Activated naive CD4-positive, alpha-beta T cell treated with anti-CD3 and anti-CD28 coated beads, Interleukin-2, amount 50 U/mL, for 72 hours (primary cell): ENCODE measurements at regions not wholly inside any gene's neighbourhood (a gene's known extent, or its start where the extent isn't known, plus 50 kb on each side); places are given as distances from the start of the nearest gene placed in this dataset.
"Not testable (repeated sequence)": the region's sequence is repeated elsewhere in the genome, so short reads cannot be mapped to it uniquely, and the experiment has no call there.

Experiments
- ATAC-seq, 2 donors: fragments of 150-1000 bp; cut with Tn5 transposase; 2 replicates each; pipeline ENCODE4 v1.10.0; 2021; ENCODE audit warnings: mild to moderate bottlenecking in 2 of 2, moderate library complexity in 2 of 2
- DNase-seq, 2 donors: peaks; one replicate each; pipeline ENCODE4 v3.0.0; 2021 to 2022; ENCODE audit warnings: low spot score in 2 of 2
- H3K27ac Mint-ChIP-seq, 2 donors: one replicate each; pipeline ENCODE4 v1.8.0; 2022; ENCODE audit warnings: mild to moderate bottlenecking in 2 of 2, mixed read lengths in 2 of 2
- H3K36me3 Mint-ChIP-seq, 2 donors: one replicate each; pipeline ENCODE4 v1.8.0; 2022; ENCODE audit warnings: mixed read lengths in 2 of 2
- H3K9me3 Mint-ChIP-seq, 2 donors: one replicate each; pipeline ENCODE4 v1.8.0; 2022; ENCODE audit warnings: mixed read lengths in 2 of 2

DNA sequence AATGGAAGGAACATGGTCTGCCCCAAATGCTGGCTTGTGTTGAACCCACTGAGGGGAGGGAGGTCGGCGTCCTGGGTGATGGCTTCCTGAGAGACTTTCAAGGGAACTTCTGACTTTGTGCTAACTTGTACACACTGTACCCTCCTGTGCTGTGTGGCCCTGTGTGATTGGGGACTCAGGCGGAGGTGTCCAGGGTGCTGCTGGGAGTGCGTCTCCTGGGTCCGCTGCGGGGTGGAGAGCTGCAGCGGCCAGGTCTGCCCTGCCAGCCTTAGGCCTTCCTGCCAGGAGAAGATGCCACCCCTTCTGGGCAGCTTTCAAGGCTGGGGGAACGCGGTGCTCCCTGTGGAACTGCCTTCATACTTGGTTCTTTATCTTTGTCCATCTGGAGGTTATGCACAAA, 170.1 kb downstream of the URI1 start:
- DNase-seq = no peak
- no peaks in the 10 kb centered on the region for H3K9me3 Mint-ChIP-seq
- ATAC-seq = no peak
- H3K27ac Mint-ChIP-seq = no peak overlapping the region
- no peaks in the 10 kb centered on the region for H3K36me3 Mint-ChIP-seq

DNA sequence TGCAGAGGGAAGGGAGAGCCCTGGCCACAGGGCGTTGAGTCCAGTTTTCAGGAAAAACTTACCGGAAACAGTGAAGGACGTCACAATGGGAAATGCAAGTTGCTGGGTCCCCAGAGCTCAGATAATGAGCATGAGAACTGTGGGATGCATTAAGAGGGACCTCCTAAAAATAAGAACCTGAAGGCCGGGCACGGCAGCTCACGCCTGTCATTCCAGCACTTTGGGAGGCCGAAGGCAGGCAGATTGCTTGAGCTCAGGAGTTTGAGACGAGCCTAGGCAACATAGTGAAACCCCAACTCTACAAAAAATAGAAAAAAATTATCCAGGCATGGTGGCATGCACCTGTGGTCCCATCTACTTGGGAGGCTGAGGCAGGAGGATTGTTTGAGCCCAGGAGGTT, 170.6 kb downstream of the URI1 start:
- no peaks in the 10 kb centered on the region for H3K9me3 Mint-ChIP-seq

DNA sequence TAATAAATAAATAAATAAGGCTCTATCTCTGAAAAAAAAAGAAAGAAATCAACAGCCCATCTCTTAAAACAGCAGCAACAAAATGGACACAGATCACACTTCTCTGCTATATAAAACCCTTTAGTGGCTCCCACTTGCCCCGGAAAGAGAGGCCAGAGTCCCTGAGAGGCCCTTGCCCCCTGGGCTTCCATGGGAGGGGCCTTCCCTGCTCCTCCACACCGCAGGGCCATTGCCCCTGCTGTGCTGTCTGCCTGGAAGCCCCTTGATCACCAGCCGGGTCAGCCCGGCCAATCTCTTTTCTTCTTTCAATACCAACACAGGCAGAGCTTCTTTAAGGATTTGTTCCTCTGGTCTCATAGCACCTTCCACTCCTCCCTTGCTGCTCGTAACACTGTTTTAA, 171.1 kb downstream of the URI1 start:
- Mint-ChIP-seq H3K36me3 (no peaks in the 10 kb centered on the region), H3K9me3 (no peaks in the 10 kb centered on the region), H3K27ac (no peak overlapping the region)
- ATAC-seq = no peak
- DNase-seq = no peak

More for the DNA sequence above, 170.6 kb downstream of the URI1 start:
- no peaks in the 10 kb centered on the region for H3K36me3 Mint-ChIP-seq
- ATAC-seq (no peak), DNase-seq (no peak)
- H3K27ac Mint-ChIP-seq = no peak overlapping the region

DNA sequence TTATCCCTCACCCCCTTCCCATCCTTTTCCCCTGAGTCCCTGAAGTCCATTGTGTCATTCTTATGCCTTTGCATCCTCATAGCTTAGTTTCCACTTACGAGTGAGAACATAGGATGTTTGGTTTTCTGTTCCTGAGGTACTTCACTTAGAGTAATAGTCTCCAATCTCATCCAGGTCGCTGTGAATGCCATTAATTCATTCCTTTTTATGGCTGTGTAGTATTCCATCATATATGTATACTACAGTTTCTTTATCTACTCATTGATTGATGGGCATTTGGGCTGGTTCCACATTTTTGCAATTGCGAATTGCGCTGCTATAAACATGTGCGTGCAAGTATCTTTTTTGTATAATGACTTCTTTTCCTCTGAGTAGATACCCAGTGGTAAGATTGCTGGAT, 172.1 kb downstream of the URI1 start:
- not testable (repeated sequence) for ATAC-seq, DNase-seq, H3K9me3 Mint-ChIP-seq, H3K36me3 Mint-ChIP-seq, H3K27ac Mint-ChIP-seq

DNA sequence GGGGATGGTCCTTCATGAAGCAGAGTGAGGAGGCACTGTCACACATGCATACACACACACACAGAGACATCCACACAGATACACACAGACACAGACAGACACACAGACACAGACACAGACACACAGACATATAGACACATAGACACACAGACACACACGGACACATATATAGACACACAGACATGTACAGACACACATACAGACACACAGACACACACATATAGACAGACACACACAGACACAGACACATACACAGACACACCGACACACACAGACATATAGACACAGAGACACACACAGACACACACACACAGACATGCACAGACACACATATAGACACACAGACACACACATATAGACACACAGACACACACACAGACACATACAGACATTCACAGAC, 173.9 kb downstream of the URI1 start:
- Mint-ChIP-seq H3K9me3 (no peaks in the 10 kb centered on the region), H3K27ac (no peak overlapping the region), H3K36me3 (no peaks in the 10 kb centered on the region)
- no peak for DNase-seq
- no peak for ATAC-seq

DNA sequence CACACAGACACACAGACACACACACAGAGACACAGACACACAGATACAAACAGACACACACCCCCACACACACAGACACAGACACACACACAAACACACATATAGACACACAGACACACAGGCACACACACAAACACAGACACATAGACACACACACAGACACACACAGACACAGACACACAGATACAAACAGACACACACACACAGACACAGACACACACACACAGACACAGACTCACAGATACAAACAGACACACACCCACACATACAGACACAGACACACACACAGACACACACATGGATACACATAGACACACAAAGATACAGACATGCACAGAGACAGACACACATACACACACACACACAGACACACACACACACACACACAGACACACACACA, 174.5 kb downstream of the URI1 start:
- Mint-ChIP-seq H3K36me3 (no peaks in the 10 kb centered on the region), H3K27ac (no peak overlapping the region), H3K9me3 (no peaks in the 10 kb centered on the region)
- ATAC-seq = no peak
- DNase-seq = no peak

DNA sequence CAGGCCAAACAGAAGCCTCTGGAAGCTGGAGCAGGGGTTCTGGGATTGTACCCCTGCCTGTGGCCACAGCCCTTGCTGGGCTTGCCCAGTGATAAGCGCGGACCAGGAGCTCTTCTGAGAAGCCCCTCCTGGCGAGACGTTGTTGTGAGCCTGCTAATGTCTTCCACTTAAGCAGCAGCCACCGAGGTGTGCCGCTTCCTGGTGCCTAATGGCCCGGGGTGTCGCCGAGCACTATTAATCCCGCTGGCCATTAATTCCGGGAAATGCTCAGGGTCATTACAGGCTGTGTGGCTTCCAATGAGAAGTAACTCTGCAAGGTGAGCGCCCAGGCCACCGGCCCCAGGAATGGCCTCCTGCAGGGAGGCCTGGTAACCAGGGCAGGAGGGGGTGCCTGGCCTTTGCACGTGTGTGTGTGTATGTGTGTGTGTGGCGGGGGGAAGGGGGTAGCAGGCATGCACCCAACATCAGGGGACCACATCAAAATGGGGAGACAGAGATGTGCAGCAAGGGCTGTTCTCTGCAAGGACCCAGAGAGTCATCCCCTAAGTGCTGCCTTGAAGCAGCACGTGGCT, 175.0 kb downstream of the URI1 start:
- no peaks in the 10 kb centered on the region for H3K36me3 Mint-ChIP-seq
- no peak for ATAC-seq
- H3K27ac Mint-ChIP-seq = no peak overlapping the region

DNA sequence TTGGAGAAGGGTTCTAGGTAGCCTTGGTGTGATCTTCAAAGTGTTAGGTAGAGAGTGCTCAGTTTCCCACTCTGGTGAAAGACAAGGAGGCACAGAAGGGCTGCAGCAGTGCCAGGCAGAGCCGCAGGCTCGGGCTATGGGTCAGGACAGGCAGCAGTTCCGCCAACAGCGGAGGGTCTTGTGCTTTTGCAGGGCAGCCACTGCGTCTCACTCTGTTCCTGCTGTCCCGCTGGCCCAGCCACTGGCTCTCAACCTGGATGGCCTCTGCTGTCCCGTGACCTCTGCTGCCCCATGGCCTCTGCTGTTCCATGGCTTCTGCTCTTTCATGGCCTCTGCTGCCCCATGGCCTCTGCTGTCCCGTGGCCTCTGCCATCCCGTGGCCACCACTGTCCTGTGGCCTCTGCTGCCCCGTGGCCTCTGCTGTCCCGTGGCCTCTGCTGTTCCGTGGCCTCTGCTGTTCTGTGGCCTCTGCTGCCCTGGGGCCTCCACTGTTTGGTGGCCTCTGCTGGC, 175.7 kb downstream of the URI1 start:
- no peaks in the 10 kb centered on the region for H3K9me3 Mint-ChIP-seq

More for the DNA sequence above, 175.0 kb downstream of the URI1 start:
- DNase-seq = no peak
- H3K9me3 Mint-ChIP-seq = no peaks in the 10 kb centered on the region

DNA sequence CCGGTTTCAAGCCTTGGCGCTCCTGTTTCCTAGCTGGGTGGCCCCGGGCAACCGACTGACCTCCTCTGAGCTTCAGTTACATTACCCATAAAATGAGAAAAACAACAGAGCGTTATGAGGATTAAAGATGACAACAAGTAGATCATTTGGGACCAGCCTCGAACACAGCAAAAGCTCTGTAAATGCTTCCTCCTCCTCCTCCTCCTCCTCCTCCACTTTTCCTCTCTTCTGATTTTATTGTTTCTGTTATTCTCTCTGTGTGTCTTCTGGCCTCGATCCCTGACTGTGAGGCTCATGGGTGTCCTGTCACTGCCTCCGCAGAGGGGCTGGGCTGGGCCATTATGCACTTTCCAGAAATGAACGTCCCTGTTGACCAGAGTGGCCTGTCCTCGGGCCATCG, 176.2 kb downstream of the URI1 start:
- H3K27ac Mint-ChIP-seq = no peak overlapping the region
- H3K36me3 Mint-ChIP-seq = no peaks in the 10 kb centered on the region
- ATAC-seq (no peak), DNase-seq (no peak)
- no peaks in the 10 kb centered on the region for H3K9me3 Mint-ChIP-seq

More for the DNA sequence above, 175.7 kb downstream of the URI1 start:
- no peak for ATAC-seq
- Mint-ChIP-seq H3K36me3 (no peaks in the 10 kb centered on the region), H3K27ac (no peak overlapping the region)
- DNase-seq = no peak

DNA sequence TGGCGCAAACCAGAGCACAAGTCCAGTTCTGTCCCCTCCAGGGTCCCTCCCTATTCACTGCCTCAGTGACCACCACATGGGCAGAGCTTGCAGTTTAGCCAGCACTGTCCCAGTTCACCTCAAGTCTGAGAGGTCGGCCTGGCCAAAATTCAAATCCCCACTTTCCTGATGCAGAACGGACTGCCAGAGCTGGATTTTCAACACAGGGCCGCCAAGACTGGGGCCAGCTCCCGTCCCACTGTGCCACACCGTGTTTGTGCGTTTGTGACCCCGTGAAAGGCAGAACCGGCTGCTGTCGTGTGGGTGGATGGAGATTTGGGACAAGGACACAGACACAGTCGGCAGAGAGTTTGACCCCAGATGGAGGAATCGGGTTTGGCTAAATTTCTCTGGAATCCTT, 176.7 kb downstream of the URI1 start:
- Mint-ChIP-seq H3K36me3 (no peaks in the 10 kb centered on the region), H3K27ac (no peak overlapping the region), H3K9me3 (no peaks in the 10 kb centered on the region)
- DNase-seq = no peak
- no peak for ATAC-seq

DNA sequence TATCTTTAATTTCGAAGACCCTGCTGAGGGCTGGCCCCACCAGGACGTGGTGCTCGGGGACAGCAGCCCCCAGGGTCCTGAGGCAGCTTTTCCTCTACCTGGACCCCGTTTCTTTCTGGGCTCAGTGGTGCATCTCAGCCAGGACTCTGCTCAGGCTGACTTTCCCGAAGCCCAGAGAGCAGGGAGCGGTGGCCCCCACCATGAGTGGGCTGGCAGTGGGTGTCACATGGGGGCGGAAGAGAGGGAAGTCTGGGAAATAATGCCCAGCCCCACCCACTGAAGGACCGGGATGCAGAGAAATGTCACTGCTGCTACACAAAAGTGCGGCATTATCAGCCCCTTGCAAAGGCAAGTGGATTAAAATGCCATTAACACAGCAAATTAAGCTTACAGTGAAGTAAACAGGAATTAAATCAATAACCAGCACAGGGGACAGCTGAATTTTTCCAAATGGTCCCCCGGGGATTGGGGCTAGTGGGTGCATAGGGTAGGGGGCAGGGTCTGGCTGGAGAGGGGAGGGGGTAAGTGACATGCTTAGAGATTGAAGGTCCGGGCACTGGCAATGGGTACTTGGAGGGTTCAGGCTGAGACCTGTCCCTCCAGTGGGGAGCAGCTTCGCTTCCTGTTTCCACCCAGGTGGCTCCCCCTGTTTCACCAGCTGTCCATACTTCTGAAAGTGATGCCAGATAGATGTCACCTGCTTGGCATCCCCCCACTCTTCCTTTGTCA, 177.3 kb downstream of the URI1 start:
- Mint-ChIP-seq H3K36me3 (no peaks in the 10 kb centered on the region), H3K27ac (no peak overlapping the region), H3K9me3 (no peaks in the 10 kb centered on the region)
- DNase-seq (no peak), ATAC-seq (no peak)

DNA sequence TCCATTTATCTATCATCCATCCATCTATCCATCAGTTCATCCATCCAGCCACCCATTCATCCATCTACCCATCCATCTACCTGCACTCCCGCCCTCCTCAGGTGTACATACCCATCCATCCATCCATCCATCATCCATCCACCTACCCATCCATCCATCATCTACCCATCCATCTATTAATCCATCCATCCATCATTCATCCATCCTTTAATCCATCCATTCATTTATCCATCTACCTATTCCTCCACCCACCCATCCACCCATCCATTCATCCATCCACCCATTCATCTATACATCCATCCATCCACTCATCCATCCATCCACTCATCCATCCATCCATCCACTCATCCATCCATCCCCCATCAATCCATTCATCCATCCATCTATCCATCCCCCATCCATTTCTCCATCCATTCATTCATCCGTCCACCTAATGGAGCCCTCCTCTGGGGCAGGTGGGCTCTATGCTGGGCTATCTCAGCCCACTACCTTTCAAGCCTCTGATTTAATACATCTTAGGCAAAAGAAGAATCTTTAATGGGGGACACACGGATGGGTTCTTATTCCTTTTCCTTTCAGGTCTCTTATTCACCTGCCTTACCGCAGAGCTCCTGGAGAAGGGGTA, 178.9 kb downstream of the URI1 start:
- Mint-ChIP-seq H3K27ac (no peak overlapping the region), H3K9me3 (no peaks in the 10 kb centered on the region), H3K36me3 (no peaks in the 10 kb centered on the region)
- no peak for DNase-seq
- ATAC-seq = no peak

DNA sequence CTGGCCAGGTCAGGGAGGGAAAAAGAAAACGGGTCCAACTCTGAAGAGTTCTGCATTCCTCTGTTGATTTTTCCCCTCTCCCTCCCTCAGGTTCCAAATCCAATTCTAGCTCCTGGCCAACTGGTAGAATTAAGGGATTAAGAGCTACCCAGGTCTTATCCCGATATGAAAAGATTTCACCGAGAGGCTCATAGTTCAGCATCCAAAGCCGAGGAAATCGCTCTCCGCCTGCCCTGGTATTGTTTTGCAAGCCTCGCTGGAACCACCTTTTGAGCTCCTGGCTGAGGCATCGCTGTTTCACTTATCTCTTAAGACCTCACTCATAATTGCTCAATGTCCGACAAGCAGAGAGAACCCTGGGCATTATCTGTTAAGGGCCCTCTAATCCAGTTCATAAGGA, 180.4 kb downstream of the URI1 start:
- no peak for ATAC-seq
- H3K27ac Mint-ChIP-seq = no peak overlapping the region
- no peak for DNase-seq
- no peaks in the 10 kb centered on the region for H3K9me3 Mint-ChIP-seq
- no peaks in the 10 kb centered on the region for H3K36me3 Mint-ChIP-seq

DNA sequence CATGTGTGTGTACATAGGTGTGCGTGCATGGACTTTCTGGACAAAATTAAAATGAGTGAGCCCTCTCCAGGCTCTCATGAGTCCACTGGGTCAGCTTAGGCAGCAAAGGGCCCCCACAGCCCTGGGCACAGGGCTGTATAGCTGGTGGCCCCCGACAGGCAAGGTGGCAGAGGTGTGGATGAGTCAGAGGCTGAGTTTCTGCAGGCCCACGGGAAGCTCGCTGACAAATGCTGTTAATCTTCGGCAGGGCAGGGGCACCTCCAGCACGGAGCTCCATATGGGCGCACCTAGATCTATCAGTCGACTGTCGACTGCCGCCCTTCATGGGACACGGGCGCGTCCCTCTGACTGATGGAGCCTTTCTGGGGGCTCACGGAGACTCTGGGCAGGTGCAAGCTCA, 181.1 kb downstream of the URI1 start:
- H3K36me3 Mint-ChIP-seq = no peaks in the 10 kb centered on the region
- no peak overlapping the region for H3K27ac Mint-ChIP-seq
- no peak for ATAC-seq
- DNase-seq = no peak
- H3K9me3 Mint-ChIP-seq = no peaks in the 10 kb centered on the region

DNA sequence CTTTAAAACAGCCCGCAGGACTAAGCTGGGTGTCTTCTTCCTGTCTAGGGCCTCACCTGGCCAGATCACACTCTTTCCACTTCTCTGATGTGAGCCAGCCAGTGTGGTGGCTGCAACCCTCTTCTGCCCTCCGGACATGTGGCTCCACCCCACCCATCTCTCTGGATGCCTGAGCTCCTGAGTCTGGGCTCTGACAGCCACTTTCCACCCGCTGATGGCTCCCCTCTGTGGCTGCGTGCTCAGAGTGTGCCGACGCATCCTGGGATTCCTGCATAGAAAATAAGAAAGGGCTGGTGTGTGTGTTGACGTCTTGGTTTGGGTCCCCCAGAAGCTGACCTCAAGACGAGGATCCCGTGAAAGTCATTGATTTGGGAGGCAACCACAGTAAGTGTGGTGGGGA, 181.6 kb downstream of the URI1 start:
- Mint-ChIP-seq H3K9me3 (no peaks in the 10 kb centered on the region), H3K36me3 (no peaks in the 10 kb centered on the region), H3K27ac (no peak overlapping the region)
- DNase-seq (no peak), ATAC-seq (no peak)

DNA sequence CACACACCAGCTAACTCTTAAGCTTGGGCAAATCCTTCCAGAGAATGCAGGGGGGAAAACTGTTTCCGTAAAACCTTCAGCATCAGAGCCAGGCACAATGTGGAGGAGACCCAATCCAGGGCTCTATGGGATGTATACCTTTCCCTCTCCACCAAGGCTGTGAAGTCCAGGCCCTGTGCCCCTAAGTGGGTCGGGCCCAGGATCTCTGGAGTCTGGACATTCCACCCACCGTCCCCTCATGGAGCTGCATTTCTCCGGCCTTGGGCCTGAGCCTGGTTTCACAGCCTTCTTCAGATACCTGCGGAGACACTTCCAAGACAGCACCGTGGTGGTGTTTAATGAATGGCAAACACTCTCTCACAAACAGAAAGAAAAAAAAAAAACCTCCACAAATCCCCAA, 186.2 kb downstream of the URI1 start:
- H3K36me3 Mint-ChIP-seq = no peaks in the 10 kb centered on the region
- H3K9me3 Mint-ChIP-seq = no peaks in the 10 kb centered on the region
- DNase-seq (no peak), ATAC-seq (no peak)
- no peak overlapping the region for H3K27ac Mint-ChIP-seq

DNA sequence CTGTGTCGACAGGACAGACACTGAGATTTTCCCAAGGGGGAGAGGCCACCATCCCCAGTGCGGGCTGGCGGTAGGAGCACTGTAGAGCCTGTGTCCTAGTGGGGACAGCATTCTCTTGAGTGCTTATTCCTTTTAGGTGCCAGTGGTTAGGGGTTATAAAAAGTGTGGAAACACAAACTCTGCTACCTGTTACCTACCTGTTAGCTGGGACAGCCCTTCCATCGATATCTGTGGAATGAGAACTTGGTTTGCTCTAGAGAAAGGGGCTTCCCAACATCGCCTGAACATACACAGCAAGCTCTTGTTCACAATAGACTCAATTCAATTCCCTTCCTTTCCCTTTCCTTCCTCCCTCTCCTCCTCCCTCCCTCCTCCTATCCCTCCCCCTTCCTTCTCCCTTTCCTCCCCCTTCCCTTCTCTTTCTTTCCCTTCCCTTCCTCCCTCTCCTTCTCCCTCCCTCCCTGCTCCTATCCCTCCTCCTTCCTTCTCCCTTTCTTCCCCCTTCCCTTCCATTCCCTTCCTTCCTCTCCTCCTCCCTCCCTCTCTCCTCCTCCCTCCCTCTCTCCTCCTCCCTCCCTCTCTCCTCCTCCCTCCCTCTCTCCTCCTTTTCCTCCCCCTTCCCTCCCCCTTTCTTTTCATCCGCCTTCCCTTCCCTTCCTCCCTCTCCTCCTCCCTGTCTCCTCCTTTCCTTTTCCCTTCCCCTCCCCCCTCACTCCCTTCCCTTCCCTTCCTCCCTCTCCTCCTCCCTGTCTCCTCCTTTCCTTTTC, 188.5 kb downstream of the URI1 start:
- Mint-ChIP-seq H3K27ac (no peak overlapping the region), H3K36me3 (no peaks in the 10 kb centered on the region), H3K9me3 (no peaks in the 10 kb centered on the region)
- ATAC-seq (no peak), DNase-seq (no peak)
